ENCODE measurements at regions not wholly inside any gene's neighbourhood (a gene's known extent, or its start where the extent isn't known, plus 50 kb on each side); places are given as distances from the start of the nearest gene placed in this dataset.

DNA sequence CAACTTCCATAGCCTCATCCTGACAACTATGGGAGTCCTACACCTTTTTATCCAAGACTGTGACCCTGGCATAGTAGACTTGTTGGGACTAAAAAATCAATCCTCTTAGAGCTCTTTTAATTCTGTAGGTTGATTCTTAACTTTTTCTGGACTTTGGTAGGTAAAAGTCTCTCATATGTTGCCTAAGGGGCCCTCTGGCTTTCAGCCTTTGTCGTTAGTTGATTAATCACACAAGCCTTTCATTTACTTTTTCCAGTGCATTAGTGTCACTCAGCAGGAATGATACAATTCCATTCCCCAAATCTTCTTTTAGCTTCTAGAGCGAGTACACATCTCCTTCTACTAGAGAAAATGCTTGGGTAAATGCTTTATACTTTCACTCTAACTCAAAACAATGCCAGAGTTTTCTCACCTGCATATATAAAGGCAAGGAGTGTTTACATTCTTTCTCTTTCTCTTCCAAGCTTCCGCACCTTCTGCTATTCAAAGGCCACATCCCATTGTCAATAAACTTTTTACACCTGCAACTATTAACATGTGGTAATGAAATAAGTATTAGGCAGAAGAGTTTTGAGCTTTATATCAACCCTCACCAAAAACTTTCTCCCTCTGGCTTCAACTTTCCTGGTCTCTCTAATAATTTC is 516.6 kb downstream of the FAM181B start:
- TF ChIP-seq, protein P1, sequence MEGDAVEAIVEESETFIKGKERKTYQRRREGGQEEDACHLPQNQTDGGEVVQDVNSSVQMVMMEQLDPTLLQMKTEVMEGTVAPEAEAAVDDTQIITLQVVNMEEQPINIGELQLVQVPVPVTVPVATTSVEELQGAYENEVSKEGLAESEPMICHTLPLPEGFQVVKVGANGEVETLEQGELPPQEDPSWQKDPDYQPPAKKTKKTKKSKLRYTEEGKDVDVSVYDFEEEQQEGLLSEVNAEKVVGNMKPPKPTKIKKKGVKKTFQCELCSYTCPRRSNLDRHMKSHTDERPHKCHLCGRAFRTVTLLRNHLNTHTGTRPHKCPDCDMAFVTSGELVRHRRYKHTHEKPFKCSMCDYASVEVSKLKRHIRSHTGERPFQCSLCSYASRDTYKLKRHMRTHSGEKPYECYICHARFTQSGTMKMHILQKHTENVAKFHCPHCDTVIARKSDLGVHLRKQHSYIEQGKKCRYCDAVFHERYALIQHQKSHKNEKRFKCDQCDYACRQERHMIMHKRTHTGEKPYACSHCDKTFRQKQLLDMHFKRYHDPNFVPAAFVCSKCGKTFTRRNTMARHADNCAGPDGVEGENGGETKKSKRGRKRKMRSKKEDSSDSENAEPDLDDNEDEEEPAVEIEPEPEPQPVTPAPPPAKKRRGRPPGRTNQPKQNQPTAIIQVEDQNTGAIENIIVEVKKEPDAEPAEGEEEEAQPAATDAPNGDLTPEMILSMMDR (IDR thresholded peaks at IDR 0.05) = no peak
- TF ChIP-seq POLR2A (IDR thresholded peaks at IDR 0.05; ENCODE audit: low read length) = no peak
- no peak for TF ChIP-seq EP300 (IDR thresholded peaks at IDR 0.05)
- TF ChIP-seq, protein P2, sequence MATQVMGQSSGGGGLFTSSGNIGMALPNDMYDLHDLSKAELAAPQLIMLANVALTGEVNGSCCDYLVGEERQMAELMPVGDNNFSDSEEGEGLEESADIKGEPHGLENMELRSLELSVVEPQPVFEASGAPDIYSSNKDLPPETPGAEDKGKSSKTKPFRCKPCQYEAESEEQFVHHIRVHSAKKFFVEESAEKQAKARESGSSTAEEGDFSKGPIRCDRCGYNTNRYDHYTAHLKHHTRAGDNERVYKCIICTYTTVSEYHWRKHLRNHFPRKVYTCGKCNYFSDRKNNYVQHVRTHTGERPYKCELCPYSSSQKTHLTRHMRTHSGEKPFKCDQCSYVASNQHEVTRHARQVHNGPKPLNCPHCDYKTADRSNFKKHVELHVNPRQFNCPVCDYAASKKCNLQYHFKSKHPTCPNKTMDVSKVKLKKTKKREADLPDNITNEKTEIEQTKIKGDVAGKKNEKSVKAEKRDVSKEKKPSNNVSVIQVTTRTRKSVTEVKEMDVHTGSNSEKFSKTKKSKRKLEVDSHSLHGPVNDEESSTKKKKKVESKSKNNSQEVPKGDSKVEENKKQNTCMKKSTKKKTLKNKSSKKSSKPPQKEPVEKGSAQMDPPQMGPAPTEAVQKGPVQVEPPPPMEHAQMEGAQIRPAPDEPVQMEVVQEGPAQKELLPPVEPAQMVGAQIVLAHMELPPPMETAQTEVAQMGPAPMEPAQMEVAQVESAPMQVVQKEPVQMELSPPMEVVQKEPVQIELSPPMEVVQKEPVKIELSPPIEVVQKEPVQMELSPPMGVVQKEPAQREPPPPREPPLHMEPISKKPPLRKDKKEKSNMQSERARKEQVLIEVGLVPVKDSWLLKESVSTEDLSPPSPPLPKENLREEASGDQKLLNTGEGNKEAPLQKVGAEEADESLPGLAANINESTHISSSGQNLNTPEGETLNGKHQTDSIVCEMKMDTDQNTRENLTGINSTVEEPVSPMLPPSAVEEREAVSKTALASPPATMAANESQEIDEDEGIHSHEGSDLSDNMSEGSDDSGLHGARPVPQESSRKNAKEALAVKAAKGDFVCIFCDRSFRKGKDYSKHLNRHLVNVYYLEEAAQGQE (IDR thresholded peaks at IDR 0.05) = no peak
- no peak for TF ChIP-seq HDAC2 (IDR thresholded peaks at IDR 0.05)
- TF ChIP-seq CHD4 (IDR thresholded peaks at IDR 0.05; ENCODE audit: borderline replicate concordance) = no peak
- TF ChIP-seq MAZ (IDR thresholded peaks at IDR 0.05; ENCODE audit: borderline replicate concordance, low read depth, low read length) = no peak
- TF ChIP-seq RCOR1 (IDR thresholded peaks at IDR 0.05; ENCODE audit: low read depth, low read length) = no peak
- TF ChIP-seq HOXA7 (CRISPR knock-in tag; IDR thresholded peaks at IDR 0.05) = no peak
- TF ChIP-seq POLR2AphosphoS2 (conservative IDR thresholded peaks at IDR 0.05; ENCODE audit: low read length) = no peak
- TF ChIP-seq, protein P3, sequence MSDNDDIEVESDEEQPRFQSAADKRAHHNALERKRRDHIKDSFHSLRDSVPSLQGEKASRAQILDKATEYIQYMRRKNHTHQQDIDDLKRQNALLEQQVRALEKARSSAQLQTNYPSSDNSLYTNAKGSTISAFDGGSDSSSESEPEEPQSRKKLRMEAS (IDR thresholded peaks at IDR 0.05) = no peak
